SU-DHL-6 (cell line): ENCODE measurements at regions not wholly inside any gene's neighbourhood (a gene's known extent, or its start where the extent isn't known, plus 50 kb on each side); places are given as distances from the start of the nearest gene placed in this dataset.

Experiments used
- H2AFZ ChIP-seq: fragments of 200-600 bp; sonication (generic); 2 replicates; pipeline ENCODE4 v1.6.1; 2014; ENCODE audit warnings: low read depth, mild to moderate bottlenecking, moderate library complexity, mixed read lengths, antibody characterized with exemption, low read length; ENCODE audit not compliant: severe bottlenecking
- H3F3A ChIP-seq: fragments of 200-600 bp; shearing (Covaris generic); 2 replicates; pipeline ENCODE4 v1.6.0; 2016; ENCODE audit warnings: antibody characterized with exemption, mild to moderate bottlenecking; ENCODE audit not compliant: insufficient read depth
- H3K27ac ChIP-seq: fragments of 200-600 bp; sonication (generic); 2 replicates; pipeline ENCODE4 v1.5.1; 2016; ENCODE audit warnings: low read depth, mild to moderate bottlenecking, low read length, moderate library complexity, mixed read lengths
- H3K27me3 ChIP-seq: fragments of 200-600 bp; sonication (generic), shearing (Covaris generic); 2 replicates; pipeline ENCODE4 v1.6.0; 2014; ENCODE audit warnings: mild to moderate bottlenecking, low read length
- H3K36me3 ChIP-seq: fragments of 200-600 bp; sonication (generic); 2 replicates; pipeline ENCODE4 v1.6.1; 2014; ENCODE audit warnings: mild to moderate bottlenecking, low read length, mixed read lengths
- H3K4me2 ChIP-seq: fragments of 300-600, 200-600 bp; shearing (Covaris generic), sonication (generic); 2 replicates; pipeline ENCODE4 v1.6.0; 2014; ENCODE audit warnings: low read length, low read depth, mild to moderate bottlenecking; ENCODE audit not compliant: poor library complexity, severe bottlenecking
- H3K4me3 ChIP-seq: fragments of 200-600 bp; sonication (generic); 2 replicates; pipeline ENCODE4 v1.5.1; 2014; ENCODE audit warnings: antibody characterized with exemption, low read length, mild to moderate bottlenecking, mixed read lengths; ENCODE audit not compliant: insufficient read depth, poor library complexity, severe bottlenecking
- H3K79me2 ChIP-seq: fragments of 200-600 bp; sonication (generic); 2 replicates; pipeline ENCODE4 v1.6.1; 2014; ENCODE audit warnings: mild to moderate bottlenecking, low read length, moderate library complexity; ENCODE audit not compliant: insufficient read depth
- H3K9ac ChIP-seq: fragments of 200-600 bp; sonication (generic); 2 replicates; pipeline ENCODE4 v1.7.0; 2014; ENCODE audit warnings: mild to moderate bottlenecking, low read length
- H3K9me2 ChIP-seq: fragments of 200-600 bp; sonication (generic); replicated peaks from 2 replicates; pipeline ENCODE4 v1.6.1; 2014; ENCODE audit warnings: low read length; ENCODE audit not compliant: insufficient read depth
- H3K9me3 ChIP-seq: fragments of 200-600 bp; sonication (generic); 2 replicates; pipeline ENCODE4 v1.6.1; 2014; ENCODE audit warnings: low read length, mixed read lengths; ENCODE audit not compliant: insufficient read depth
- H4K20me1 ChIP-seq: fragments of 200-600 bp; sonication (generic); 2 replicates; pipeline ENCODE4 v1.6.1; 2014; ENCODE audit warnings: low read depth, mild to moderate bottlenecking, antibody characterized with exemption, low read length, moderate library complexity, mixed read lengths
- EZH2phosphoT487 ChIP-seq: fragments of 200-600 bp; sonication (generic), shearing (Covaris generic); conservative IDR thresholded peaks from 2 replicates; pipeline ENCODE4 v1.6.1; 2018; ENCODE audit warnings: mild to moderate bottlenecking, antibody characterized with exemption, low read length, moderate library complexity, mixed read lengths
- TF ChIP-seq, protein P1 (sequence below): fragments of 200-600 bp; sonication (generic); IDR thresholded peaks from one replicate; pipeline ENCODE4 v1.5.1; 2017; ENCODE audit warnings: antibody characterized with exemption, mild to moderate bottlenecking, low read length, moderate library complexity; ENCODE audit not compliant: insufficient read depth, poor library complexity, severe bottlenecking

DNA sequence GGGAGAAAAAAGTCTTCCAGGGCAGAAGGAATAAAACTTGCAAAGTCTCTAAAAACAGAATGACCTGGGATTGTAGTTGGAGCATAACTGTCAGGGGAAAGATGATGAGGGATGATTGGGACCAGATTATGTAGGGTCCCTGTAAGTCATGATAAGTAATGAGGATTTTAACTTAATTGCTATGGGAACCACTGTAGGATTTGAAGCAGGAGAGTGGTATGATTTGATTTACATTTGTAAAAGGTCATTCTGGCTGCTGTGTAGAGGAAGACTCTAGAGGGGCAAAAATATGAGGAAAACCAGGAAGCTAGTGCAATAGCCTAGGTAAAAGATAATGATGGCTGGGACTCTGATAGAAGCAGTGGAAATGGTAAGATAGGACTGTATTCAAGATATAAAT lies 900.2 kb downstream of the DIAPH3 start:
- Histone ChIP-seq H3K9me3 (no peaks in the 10 kb centered on the region), H3K9ac (no peak overlapping the region), H3K36me3 (no peaks in the 10 kb centered on the region), H4K20me1 (no peaks in the 10 kb centered on the region), H3K4me3 (no peak overlapping the region), H2AFZ (no peak overlapping the region), H3K9me2 (no peaks in the 10 kb centered on the region), H3K27ac (no peak overlapping the region), H3F3A (no peaks in the 10 kb centered on the region), H3K27me3 (no peaks in the 10 kb centered on the region), H3K79me2 (no peaks in the 10 kb centered on the region), H3K4me2 (no peak overlapping the region)
- TF ChIP-seq, protein P1, sequence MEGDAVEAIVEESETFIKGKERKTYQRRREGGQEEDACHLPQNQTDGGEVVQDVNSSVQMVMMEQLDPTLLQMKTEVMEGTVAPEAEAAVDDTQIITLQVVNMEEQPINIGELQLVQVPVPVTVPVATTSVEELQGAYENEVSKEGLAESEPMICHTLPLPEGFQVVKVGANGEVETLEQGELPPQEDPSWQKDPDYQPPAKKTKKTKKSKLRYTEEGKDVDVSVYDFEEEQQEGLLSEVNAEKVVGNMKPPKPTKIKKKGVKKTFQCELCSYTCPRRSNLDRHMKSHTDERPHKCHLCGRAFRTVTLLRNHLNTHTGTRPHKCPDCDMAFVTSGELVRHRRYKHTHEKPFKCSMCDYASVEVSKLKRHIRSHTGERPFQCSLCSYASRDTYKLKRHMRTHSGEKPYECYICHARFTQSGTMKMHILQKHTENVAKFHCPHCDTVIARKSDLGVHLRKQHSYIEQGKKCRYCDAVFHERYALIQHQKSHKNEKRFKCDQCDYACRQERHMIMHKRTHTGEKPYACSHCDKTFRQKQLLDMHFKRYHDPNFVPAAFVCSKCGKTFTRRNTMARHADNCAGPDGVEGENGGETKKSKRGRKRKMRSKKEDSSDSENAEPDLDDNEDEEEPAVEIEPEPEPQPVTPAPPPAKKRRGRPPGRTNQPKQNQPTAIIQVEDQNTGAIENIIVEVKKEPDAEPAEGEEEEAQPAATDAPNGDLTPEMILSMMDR: no peak
- no peak for TF ChIP-seq EZH2phosphoT487

- Histone ChIP-seq H3K9ac (no peak overlapping the region), H3K9me2 (no peaks in the 10 kb centered on the region), H3K27me3 (no peaks in the 10 kb centered on the region), H3K36me3 (no peaks in the 10 kb centered on the region), H2AFZ (no peak overlapping the region), H3K4me3 (no peak overlapping the region), H3K4me2 (no peak overlapping the region), H3F3A (no peaks in the 10 kb centered on the region), H3K27ac (no peak overlapping the region), H3K9me3 (no peaks in the 10 kb centered on the region), H4K20me1 (no peaks in the 10 kb centered on the region), H3K79me2 (no peaks in the 10 kb centered on the region)
- no peak for TF ChIP-seq EZH2phosphoT487
- TF ChIP-seq, protein P1: no peak
These were observed 897.2 kb downstream of the DIAPH3 start for GRCh38 chr13:59266478-59267063.

DNA sequence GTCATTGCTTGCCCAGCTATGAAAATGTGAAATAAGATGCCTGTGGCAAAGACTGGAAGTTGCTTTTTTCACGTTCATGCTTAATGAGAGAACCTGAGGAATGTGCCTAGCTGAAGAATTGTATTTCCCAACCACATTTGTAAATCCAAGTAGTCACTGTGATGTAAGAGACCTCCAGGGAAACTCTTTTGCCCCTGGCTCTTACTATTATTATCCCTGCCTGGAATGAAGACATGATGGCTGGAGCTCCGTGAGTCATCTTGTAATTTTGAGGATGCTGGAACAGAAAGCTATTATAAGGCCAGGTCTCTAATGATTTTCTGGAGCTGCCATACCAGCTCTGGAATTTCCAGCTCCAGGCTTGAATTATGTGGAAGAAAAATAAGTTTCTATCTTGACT lies 894.3 kb downstream of the DIAPH3 start:
- Histone ChIP-seq H3F3A (no peaks in the 10 kb centered on the region), H3K9me3 (no peaks in the 10 kb centered on the region), H2AFZ (no peak overlapping the region), H3K36me3 (no peaks in the 10 kb centered on the region), H3K9ac (no peak overlapping the region), H4K20me1 (no peaks in the 10 kb centered on the region), H3K27me3 (no peaks in the 10 kb centered on the region), H3K27ac (no peak overlapping the region), H3K79me2 (no peaks in the 10 kb centered on the region), H3K9me2 (no peaks in the 10 kb centered on the region), H3K4me2 (no peak overlapping the region), H3K4me3 (no peak overlapping the region)
- TF ChIP-seq EZH2phosphoT487: no peak
- TF ChIP-seq, protein P1: no peak
